GM19372 (cell line): ENCODE measurements at regions not wholly inside any gene's neighbourhood (a gene's known extent, or its start where the extent isn't known, plus 50 kb on each side); places are given as distances from the start of the nearest gene placed in this dataset.
"Not testable (repeated sequence)": the region's sequence is repeated elsewhere in the genome, so short reads cannot be mapped to it uniquely, and the experiment has no call there.

ENCODE experiments used
- ATAC-seq: cut with Tn5 transposase; IDR thresholded peaks from one replicate; pipeline ENCODE4 v1.9.1; 2021; ENCODE audit warnings: mild to moderate bottlenecking, low read depth, moderate library complexity; ENCODE audit not compliant: unreplicated experiment

- no peak for ATAC-seq
Measured at GRCh38 chr9:87040410-87041009, 93.2 kb upstream of the GAS1 start.

DNA sequence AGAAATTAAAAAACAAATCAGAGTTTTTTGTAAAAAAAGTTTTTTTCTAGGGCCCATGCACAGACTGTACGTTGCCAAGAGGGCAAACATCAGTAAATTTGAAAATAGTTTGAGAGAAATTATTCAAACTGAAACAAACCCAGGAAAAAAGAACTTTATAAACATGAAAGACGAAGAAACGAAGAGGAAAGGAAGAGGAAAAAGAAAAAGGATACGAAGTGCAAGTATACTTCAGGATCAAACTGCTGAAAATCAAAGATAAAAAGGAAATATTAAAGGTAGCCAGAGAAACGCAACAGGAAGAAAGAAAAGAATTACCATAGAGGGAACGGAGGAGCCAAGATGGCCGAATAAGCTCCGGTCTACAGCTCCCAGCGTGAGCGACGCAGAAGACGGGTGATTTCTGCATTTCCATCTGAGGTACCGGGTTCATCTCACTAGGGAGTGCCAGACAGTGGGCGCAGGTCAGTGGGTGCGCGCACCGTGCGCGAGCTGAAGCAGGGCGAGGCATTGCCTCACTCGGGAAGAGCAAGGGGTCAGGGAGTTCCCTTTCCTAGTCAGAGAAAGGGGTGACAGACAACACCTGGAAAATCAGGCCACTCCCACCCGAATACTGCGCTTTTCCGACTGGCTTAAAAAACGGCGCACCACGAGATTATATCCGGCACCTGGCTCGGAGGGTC, 94.4 kb upstream of the GAS1 start:
- not testable (repeated sequence) for ATAC-seq

GRCh38 chr9:87049929-87050608, 102.8 kb upstream of the GAS1 start:
- ATAC-seq, result not testable (repeated sequence)

- no peak for ATAC-seq
Measured at GRCh38 chr9:87054999-87055686, 107.8 kb upstream of the GAS1 start.

DNA sequence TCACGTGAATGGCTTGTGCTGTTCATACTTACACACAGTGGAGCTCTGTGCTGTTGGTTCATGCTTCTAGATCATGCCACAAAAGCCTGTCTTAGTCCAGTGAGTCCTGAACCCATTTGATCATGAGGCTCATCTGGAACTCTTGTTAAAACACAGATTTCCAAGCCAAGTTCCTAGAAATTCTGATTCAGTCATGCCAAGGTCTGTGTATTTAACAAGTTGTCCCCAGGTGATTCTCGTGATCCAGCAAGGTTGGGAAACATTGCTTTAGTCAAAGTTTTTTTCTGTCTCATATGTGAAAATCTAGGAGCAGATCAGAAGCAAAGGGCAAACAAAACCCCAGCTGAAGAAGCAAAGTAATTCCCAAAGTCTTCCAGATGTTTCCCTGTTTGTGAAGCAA, 112.5 kb upstream of the GAS1 start:
- no peak for ATAC-seq

DNA sequence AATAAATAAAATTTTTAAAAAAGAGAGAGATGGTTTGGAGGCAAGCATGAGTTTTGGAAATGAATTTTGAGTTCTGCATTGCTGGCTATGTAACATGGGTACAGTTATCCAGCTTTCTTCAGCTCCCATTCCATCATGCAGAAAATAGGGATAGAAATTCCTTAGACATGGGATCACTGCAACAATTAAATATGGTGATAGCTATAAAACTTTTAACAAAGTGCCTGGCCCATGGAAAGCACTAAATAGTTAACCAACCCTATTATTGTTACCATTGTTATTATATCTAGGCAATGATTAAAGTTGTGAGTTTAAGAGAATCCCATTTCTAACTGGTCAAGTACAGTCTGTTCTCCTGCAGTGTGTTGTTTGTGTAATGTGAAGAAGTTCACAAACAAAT, 115.4 kb upstream of the GAS1 start:
- no peak for ATAC-seq

GRCh38 chr9:87063246-87063645, 115.9 kb upstream of the GAS1 start:
- ATAC-seq, result no peak

DNA sequence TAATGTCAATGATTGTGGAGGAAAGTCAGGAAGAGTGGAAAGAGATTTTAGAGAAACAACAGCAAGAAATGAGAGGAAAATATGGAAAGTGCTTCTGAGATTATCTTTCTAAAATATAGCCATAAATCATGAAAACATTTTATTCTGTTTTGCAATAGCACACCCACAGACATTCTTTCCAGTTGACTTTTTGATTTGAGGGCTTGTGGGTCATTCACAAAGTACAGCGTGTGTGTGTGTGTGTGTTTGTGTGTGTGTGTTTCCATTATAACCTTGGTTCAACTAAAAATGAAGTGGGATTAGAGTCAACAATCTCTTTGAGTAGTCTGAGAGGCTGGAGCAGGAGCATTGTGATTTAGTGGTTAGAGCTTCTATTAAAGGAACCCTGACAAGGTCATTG, 116.6 kb upstream of the GAS1 start:
- no peak for ATAC-seq

GRCh38 chr9:87064311-87064710, 117.0 kb upstream of the GAS1 start:
- no peak for ATAC-seq

- no peak for ATAC-seq
Measured at GRCh38 chr9:87065981-87066380, 118.7 kb upstream of the GAS1 start.

- no peak for ATAC-seq
Measured at GRCh38 chr9:87067426-87067825, 120.1 kb upstream of the GAS1 start.

- no peak for ATAC-seq
Measured at GRCh38 chr9:87068177-87068840, 121.0 kb upstream of the GAS1 start.

DNA sequence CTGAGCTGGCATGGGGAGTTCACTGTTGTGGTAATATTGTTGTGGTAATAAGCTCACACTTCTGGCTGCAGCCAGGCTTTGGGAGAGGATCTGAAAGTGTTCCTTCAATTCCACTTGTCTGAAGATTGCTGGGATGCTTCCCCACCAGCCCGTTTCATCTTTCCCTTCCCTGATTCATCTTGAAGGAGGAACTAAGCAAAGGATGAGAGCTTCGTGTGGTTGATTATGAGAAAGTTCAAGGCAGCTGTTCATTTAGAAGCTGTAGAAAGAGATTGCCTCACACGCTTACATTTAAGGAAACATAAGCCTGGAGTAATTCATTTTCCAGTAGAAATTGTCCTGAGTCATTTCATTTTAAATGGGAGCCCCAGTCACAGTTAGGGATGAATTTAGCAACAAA, 122.4 kb upstream of the GAS1 start:
- no peak for ATAC-seq

- no peak for ATAC-seq
Measured at GRCh38 chr9:87070336-87070735, 123.0 kb upstream of the GAS1 start.

DNA sequence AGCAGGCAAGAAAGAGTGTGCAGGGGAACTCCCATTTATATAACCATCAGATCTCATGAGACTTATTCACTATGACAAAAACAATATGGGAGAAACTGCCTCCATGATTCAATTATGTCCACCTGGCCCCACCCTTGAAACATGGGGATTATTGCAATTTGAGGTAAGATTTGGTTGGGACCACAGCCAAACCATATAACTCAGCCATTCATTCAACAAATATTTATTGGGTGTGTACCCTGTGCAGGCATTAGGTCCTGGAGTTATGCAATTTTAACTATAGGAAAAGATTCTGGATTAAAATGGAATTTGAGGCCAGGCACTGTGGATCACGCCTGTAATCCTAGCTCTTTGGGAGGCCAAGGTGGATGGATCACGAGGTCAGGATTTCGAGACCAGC, 124.2 kb upstream of the GAS1 start:
- ATAC-seq, result no peak

- no peak for ATAC-seq
Measured at GRCh38 chr9:87073692-87074091, 126.4 kb upstream of the GAS1 start.

DNA sequence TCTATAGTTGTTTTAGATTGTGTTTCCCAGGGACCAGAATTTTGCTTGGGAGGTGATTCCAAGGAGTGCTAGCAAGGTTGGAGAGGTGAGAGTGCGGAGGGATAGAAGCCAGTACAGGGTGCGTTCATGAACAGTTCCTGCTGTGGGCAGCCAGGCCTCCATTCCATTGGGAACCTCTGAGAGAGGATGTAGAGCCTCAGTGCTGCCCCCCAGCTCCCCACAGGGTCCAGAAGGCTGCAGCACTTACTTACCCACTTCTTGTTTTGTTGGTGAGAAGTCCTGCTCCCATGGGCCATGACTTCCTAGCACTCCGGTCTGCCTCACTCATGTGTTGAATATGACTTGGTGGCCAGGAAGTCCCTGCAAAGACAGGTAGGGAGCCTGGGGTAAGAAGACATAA, 128.2 kb upstream of the GAS1 start:
- ATAC-seq, result no peak

DNA sequence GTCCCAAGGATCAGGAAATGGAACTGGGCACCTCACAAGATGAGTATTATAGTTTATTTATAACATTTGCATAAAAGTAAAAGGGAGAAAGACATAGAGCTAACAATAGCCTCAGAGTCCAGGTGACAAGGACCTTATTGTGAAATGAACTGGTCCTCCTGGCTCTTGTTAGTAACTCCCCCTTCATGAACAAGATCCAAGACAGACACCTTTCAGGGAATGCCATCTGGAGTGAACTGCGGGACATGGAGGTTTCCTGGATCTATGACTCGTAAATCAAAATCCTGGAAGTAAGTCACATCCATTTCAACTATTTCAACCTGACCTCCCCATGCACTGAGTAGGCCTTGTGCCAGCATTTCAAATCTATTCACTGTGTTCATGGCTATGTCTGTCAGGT, 129.5 kb upstream of the GAS1 start:
- no peak for ATAC-seq

- ATAC-seq, result no peak
Measured at GRCh38 chr9:87077986-87078385, 130.7 kb upstream of the GAS1 start.

DNA sequence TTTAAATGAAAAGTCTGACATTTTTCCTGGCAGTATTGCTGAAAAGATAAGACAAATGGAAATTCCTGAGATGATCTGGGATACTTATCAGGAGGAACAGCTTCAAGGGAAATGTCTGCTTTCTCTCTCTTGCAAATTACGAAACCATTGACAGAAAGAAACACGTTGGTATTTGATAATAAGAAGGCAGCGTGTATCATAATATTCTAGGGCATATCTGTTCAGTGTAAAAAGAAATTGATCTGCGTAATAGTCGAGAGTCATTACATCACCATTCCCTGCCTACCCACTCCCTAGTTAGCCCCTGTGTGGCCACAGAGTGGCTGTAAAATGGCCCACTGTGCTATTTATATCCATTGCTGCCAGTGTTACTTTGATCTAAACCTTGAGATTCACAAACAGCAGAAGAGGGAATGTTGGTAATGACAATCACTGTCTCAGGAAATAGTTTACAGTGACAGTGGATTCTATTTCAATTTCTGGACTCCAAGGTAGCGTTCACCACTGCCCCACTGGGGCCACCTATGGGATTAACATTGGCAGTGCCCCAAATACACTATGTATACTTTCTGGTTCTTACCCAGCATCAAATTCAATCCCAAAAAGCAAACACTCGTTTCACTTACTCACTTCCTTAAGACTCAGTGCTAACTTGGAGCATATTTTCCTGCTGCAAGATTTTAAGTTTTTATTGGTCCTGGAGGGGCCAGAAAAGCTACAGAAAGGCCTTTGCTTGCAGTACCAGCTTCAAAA, 133.4 kb upstream of the GAS1 start:
- ATAC-seq, result no peak
